CD4-positive, CD25-positive, alpha-beta regulatory T cell (primary cell): ENCODE measurements at regions not wholly inside any gene's neighbourhood (a gene's known extent, or its start where the extent isn't known, plus 50 kb on each side); places are given as distances from the start of the nearest gene placed in this dataset.

Experiments used
- ATAC-seq, 2 donors: fragments of 150-1000 bp; cut with Tn5 transposase; one replicate each; pipeline ENCODE4 v1.10.0; 2021; ENCODE audit warnings: low read depth in 2 of 2, moderate number of reproducible peaks in 2 of 2, moderate library complexity in 1 of 2
- DNase-seq, 3 donors: peaks; one replicate each; pipeline versions ENCODE4 v3.0.0 to v3.0.0-alpha.2; 2012 to 2022; ENCODE audit warnings: mixed read lengths in 1 of 3
- H3K27ac ChIP-seq: one replicate; pipeline ENCODE4 v1.7.0; 2013; ENCODE audit warnings: mild to moderate bottlenecking, low read length; ENCODE audit not compliant: insufficient read depth, poor library complexity, severe bottlenecking
- H3K27me3 ChIP-seq: one replicate; pipeline ENCODE4 v1.7.0; 2013; ENCODE audit warnings: low read length; ENCODE audit not compliant: control insufficient read depth, insufficient read depth
- H3K36me3 ChIP-seq: one replicate; pipeline ENCODE4 v1.7.0; 2013; ENCODE audit warnings: mild to moderate bottlenecking, low read length, moderate library complexity; ENCODE audit not compliant: control insufficient read depth, insufficient read depth
- H3K4me1 ChIP-seq: 2 replicates; pipeline ENCODE4 v1.7.0; 2013; ENCODE audit warnings: mild to moderate bottlenecking, low read length; ENCODE audit not compliant: insufficient read depth, control insufficient read depth, poor library complexity, severe bottlenecking
- H3K4me3 ChIP-seq: one replicate; pipeline ENCODE4 v1.7.0; 2013; ENCODE audit warnings: low read depth, mild to moderate bottlenecking, low read length, moderate library complexity
- H3K9me3 ChIP-seq, 2 experiments: 1 replicate in 1 of 2; 2 replicates in 1 of 2; pipeline ENCODE4 v1.7.0; 2013; ENCODE audit warnings: low read length in 2 of 2, mild to moderate bottlenecking in 1 of 2, moderate library complexity in 1 of 2; ENCODE audit not compliant: control insufficient read depth in 2 of 2
- H3K27ac Mint-ChIP-seq, 3 donors: one replicate each; pipeline ENCODE4 v1.8.0; 2020 to 2022; ENCODE audit warnings: mild to moderate bottlenecking in 3 of 3, mixed read lengths in 3 of 3, moderate library complexity in 2 of 3
- H3K27me3 Mint-ChIP-seq: one replicate; pipeline ENCODE4 v1.8.0; 2022; ENCODE audit warnings: mild to moderate bottlenecking, mixed read lengths
- H3K36me3 Mint-ChIP-seq: one replicate; pipeline ENCODE4 v1.8.0; 2020; ENCODE audit warnings: mixed read lengths
- H3K4me1 Mint-ChIP-seq, 4 donors: one replicate each; pipeline ENCODE4 v1.8.0; 2020 to 2022; ENCODE audit warnings: mixed read lengths in 4 of 4, mild to moderate bottlenecking in 1 of 4
- H3K4me3 Mint-ChIP-seq, 4 donors: one replicate each; pipeline ENCODE4 v1.8.0; 2020 to 2022; ENCODE audit warnings: mild to moderate bottlenecking in 4 of 4, mixed read lengths in 4 of 4, moderate library complexity in 3 of 4
- H3K9me3 Mint-ChIP-seq, 7 donors: one replicate each; pipeline ENCODE4 v1.8.0; 2020 to 2022; ENCODE audit warnings: mixed read lengths in 7 of 7, mild to moderate bottlenecking in 3 of 7, moderate library complexity in 2 of 7

GRCh38 chr21:16563795-16564194 is 834.0 kb downstream of the USP25 start:
- no peak overlapping the region for H3K27ac Mint-ChIP-seq
- Histone ChIP-seq H3K4me3 (no peak overlapping the region), H3K27ac (no peak overlapping the region), H3K36me3 (no peaks in the 10 kb centered on the region), H3K4me1 (no peaks in the 10 kb centered on the region), H3K9me3 (peaks cover 0 to 3% of the 10 kb centered on the region in 2 experiments), H3K27me3 (no peaks in the 10 kb centered on the region)
- H3K36me3 Mint-ChIP-seq: no peaks in the 10 kb centered on the region
- peaks cover 0 to 7% (median 1%) of the 10 kb centered on the region in 7 donors for H3K9me3 Mint-ChIP-seq
- no peak overlapping the region for H3K4me3 Mint-ChIP-seq
- H3K27me3 Mint-ChIP-seq: no peaks in the 10 kb centered on the region
- DNase-seq (no peak), ATAC-seq (no peak)
- H3K4me1 Mint-ChIP-seq: no peaks in the 10 kb centered on the region

GRCh38 chr21:16568244-16568643 is 838.5 kb downstream of the USP25 start:
- H3K27ac Mint-ChIP-seq: no peak overlapping the region
- no peaks in the 10 kb centered on the region for H3K4me1 ChIP-seq
- H3K36me3 Mint-ChIP-seq: no peaks in the 10 kb centered on the region
- H3K4me3 Mint-ChIP-seq: no peak overlapping the region
- no peaks in the 10 kb centered on the region for H3K27me3 Mint-ChIP-seq
- no peak overlapping the region for H3K4me3 ChIP-seq
- peaks cover 0 to 7% (median 0%) of the 10 kb centered on the region in 7 donors for H3K9me3 Mint-ChIP-seq
- H3K4me1 Mint-ChIP-seq: no peaks in the 10 kb centered on the region
- DNase-seq (no peak), ATAC-seq (no peak)
- H3K27me3 ChIP-seq: no peaks in the 10 kb centered on the region
- no peaks in the 10 kb centered on the region for H3K9me3 ChIP-seq
- H3K36me3 ChIP-seq: no peaks in the 10 kb centered on the region
- H3K27ac ChIP-seq: no peak overlapping the region

- Histone ChIP-seq H3K4me1 (no peaks in the 10 kb centered on the region), H3K27me3 (no peaks in the 10 kb centered on the region), H3K4me3 (no peak overlapping the region), H3K27ac (no peak overlapping the region), H3K9me3 (peaks cover 0 to 2% of the 10 kb centered on the region in 2 experiments), H3K36me3 (no peaks in the 10 kb centered on the region)
- Mint-ChIP-seq H3K4me3 (no peak overlapping the region), H3K27me3 (no peaks in the 10 kb centered on the region), H3K36me3 (no peaks in the 10 kb centered on the region), H3K27ac (no peak overlapping the region), H3K9me3 (peaks cover 0 to 5% (median 0%) of the 10 kb centered on the region in 7 donors), H3K4me1 (no peaks in the 10 kb centered on the region)
- DNase-seq: no peak
- ATAC-seq: no peak
These were observed 838.9 kb downstream of the USP25 start for GRCh38 chr21:16568661-16569060.

GRCh38 chr21:16569679-16570078 is 839.9 kb downstream of the USP25 start:
- Histone ChIP-seq H3K9me3 (peaks cover 0 to 2% of the 10 kb centered on the region in 2 experiments), H3K27ac (no peak overlapping the region), H3K4me1 (no peaks in the 10 kb centered on the region), H3K4me3 (no peak overlapping the region), H3K36me3 (no peaks in the 10 kb centered on the region), H3K27me3 (no peaks in the 10 kb centered on the region)
- Mint-ChIP-seq H3K27me3 (no peaks in the 10 kb centered on the region), H3K27ac (no peak overlapping the region), H3K36me3 (peaks cover under 1% of the 10 kb centered on the region), H3K4me1 (no peaks in the 10 kb centered on the region), H3K4me3 (no peak overlapping the region), H3K9me3 (peaks cover 0 to 6% (median 0%) of the 10 kb centered on the region in 7 donors)
- DNase-seq: no peak
- ATAC-seq: no peak

GRCh38 chr21:16570171-16570570 is 840.4 kb downstream of the USP25 start:
- DNase-seq: no peak
- Histone ChIP-seq H3K27ac (no peak overlapping the region), H3K4me1 (no peaks in the 10 kb centered on the region), H3K4me3 (no peak overlapping the region), H3K27me3 (no peaks in the 10 kb centered on the region), H3K9me3 (peaks cover 0 to 2% of the 10 kb centered on the region in 2 experiments), H3K36me3 (no peaks in the 10 kb centered on the region)
- H3K27me3 Mint-ChIP-seq: no peaks in the 10 kb centered on the region
- peaks cover 0 to 8% (median 5%) of the 10 kb centered on the region in 7 donors for H3K9me3 Mint-ChIP-seq
- H3K36me3 Mint-ChIP-seq: peaks cover 3% of the 10 kb centered on the region
- no peak for ATAC-seq
- H3K4me1 Mint-ChIP-seq: no peaks in the 10 kb centered on the region
- no peak overlapping the region for H3K4me3 Mint-ChIP-seq
- no peak overlapping the region for H3K27ac Mint-ChIP-seq

GRCh38 chr21:16570856-16571255 is 841.1 kb downstream of the USP25 start:
- no peaks in the 10 kb centered on the region for H3K4me1 ChIP-seq
- DNase-seq: no peak
- Mint-ChIP-seq H3K27me3 (no peaks in the 10 kb centered on the region), H3K9me3 (peaks cover 0 to 8% (median 5%) of the 10 kb centered on the region in 7 donors), H3K27ac (no peak overlapping the region), H3K36me3 (peaks cover 3% of the 10 kb centered on the region), H3K4me1 (no peaks in the 10 kb centered on the region), H3K4me3 (no peak overlapping the region)
- no peaks in the 10 kb centered on the region for H3K36me3 ChIP-seq
- H3K4me3 ChIP-seq: no peak overlapping the region
- H3K27ac ChIP-seq: no peak overlapping the region
- H3K9me3 ChIP-seq: peaks cover 0 to 2% of the 10 kb centered on the region in 2 experiments
- no peak for ATAC-seq
- no peaks in the 10 kb centered on the region for H3K27me3 ChIP-seq

GRCh38 chr21:16571594-16571993 is 841.8 kb downstream of the USP25 start:
- Mint-ChIP-seq H3K4me1 (no peaks in the 10 kb centered on the region), H3K36me3 (peaks cover 3% of the 10 kb centered on the region), H3K27me3 (no peaks in the 10 kb centered on the region), H3K4me3 (no peak overlapping the region), H3K9me3 (peaks cover 0 to 9% (median 5%) of the 10 kb centered on the region in 7 donors), H3K27ac (no peak overlapping the region)
- H3K4me1 ChIP-seq: no peaks in the 10 kb centered on the region
- H3K27me3 ChIP-seq: no peaks in the 10 kb centered on the region
- no peaks in the 10 kb centered on the region for H3K36me3 ChIP-seq
- peaks cover 0 to 2% of the 10 kb centered on the region in 2 experiments for H3K9me3 ChIP-seq
- ATAC-seq (no peak), DNase-seq (no peak)
- no peak overlapping the region for H3K27ac ChIP-seq
- H3K4me3 ChIP-seq: no peak overlapping the region

- H3K4me3 ChIP-seq: no peak overlapping the region
- Mint-ChIP-seq H3K4me3 (no peak overlapping the region), H3K9me3 (peaks cover 0 to 9% (median 5%) of the 10 kb centered on the region in 7 donors), H3K4me1 (no peaks in the 10 kb centered on the region), H3K27me3 (no peaks in the 10 kb centered on the region), H3K36me3 (peaks cover 3% of the 10 kb centered on the region), H3K27ac (no peak overlapping the region)
- no peaks in the 10 kb centered on the region for H3K4me1 ChIP-seq
- H3K9me3 ChIP-seq: peaks cover 0 to 2% of the 10 kb centered on the region in 2 experiments
- ATAC-seq: no peak
- no peaks in the 10 kb centered on the region for H3K36me3 ChIP-seq
- DNase-seq: no peak
- no peaks in the 10 kb centered on the region for H3K27me3 ChIP-seq
- no peak overlapping the region for H3K27ac ChIP-seq
These were observed 842.2 kb downstream of the USP25 start for GRCh38 chr21:16572032-16572431.
